Endothelial cell of umbilical vein (primary cell): ENCODE measurements at regions not wholly inside any gene's neighbourhood (a gene's known extent, or its start where the extent isn't known, plus 50 kb on each side); places are given as distances from the start of the nearest gene placed in this dataset.

ENCODE experiments used
- BruUV-seq: library from RNA; stranded (reverse); fragments of 400-500 nt; replicated peaks from 2 replicates; lab custom pipeline; 2021; lab: Mats Ljungman, UMichigan
- CTCF ChIA-PET: fragments of 300-600, 350-600 bp; sonication (Branson Sonifier 250); formaldehyde crosslinking; loops from one replicate; lab custom pipeline; 2021; ENCODE audit warnings: antibody characterized with exemption, inconsistent platforms; lab: Charles Lee
- POLR2A ChIA-PET: fragments of 300-600, 350-600 bp; sonication (Branson Sonifier 250); formaldehyde crosslinking; loops from one replicate; lab custom pipeline; 2021; ENCODE audit warnings: antibody characterized with exemption, inconsistent platforms; lab: Charles Lee
- DNase-seq: peaks from one replicate; pipeline ENCODE4 v3.0.0-alpha.2; 2011; ENCODE audit warnings: low read depth, low spot score
- FAIRE-seq: peaks from 2 replicates; lab custom pipeline; 2011; peaks lifted over from hg19 to GRCh38; lab: Jason Lieb, UNC
- H2AFZ ChIP-seq: 2 replicates; pipeline ENCODE4 v1.6.0; 2012; ENCODE audit warnings: low read depth, low read length, control low read depth, inconsistent platforms
- H3K27ac ChIP-seq: 2 replicates; pipeline ENCODE4 v1.5.1; 2011; ENCODE audit warnings: low read depth, mild to moderate bottlenecking, control low read depth, low read length, moderate library complexity; ENCODE audit not compliant: insufficient read depth
- H3K27me3 ChIP-seq, 2 experiments: 2 replicates each; pipeline versions ENCODE4 v1.6.0 to v1.6.1; 2011; ENCODE audit warnings: low read length in 2 of 2, mixed read lengths in 1 of 2; ENCODE audit not compliant: control insufficient read depth in 2 of 2, insufficient read depth in 2 of 2
- H3K36me3 ChIP-seq, 2 experiments: 2 replicates in 1 of 2; 3 replicates in 1 of 2; pipeline ENCODE4 v1.5.1; 2011; ENCODE audit warnings: low read length in 2 of 2, mild to moderate bottlenecking in 1 of 2, moderate library complexity in 1 of 2; ENCODE audit not compliant: control insufficient read depth in 2 of 2, insufficient read depth in 2 of 2; ENCODE audit errors: extremely low read depth in 1 of 2
- H3K4me1 ChIP-seq: 3 replicates; pipeline ENCODE4 v1.5.1; 2011; ENCODE audit warnings: mild to moderate bottlenecking, low read length; ENCODE audit not compliant: control insufficient read depth, insufficient read depth; ENCODE audit errors: extremely low read depth
- H3K4me2 ChIP-seq: 2 replicates; pipeline ENCODE4 v1.6.1; 2011; ENCODE audit warnings: low read length, control low read depth, mixed read lengths; ENCODE audit not compliant: insufficient read depth
- H3K4me3 ChIP-seq, 3 experiments: fragments of 200-600 bp in 1 of 3; sonication (generic), shearing (Covaris generic) in 1 of 3; replicated peaks in 1 of 3; 2 replicates each; pipeline ENCODE4 v1.5.1; 2011 to 2016; ENCODE audit warnings: control low read depth in 3 of 3, low read length in 3 of 3, mild to moderate bottlenecking in 2 of 3, inconsistent platforms in 1 of 3, low read depth in 1 of 3, moderate library complexity in 1 of 3; ENCODE audit not compliant: insufficient read depth in 1 of 3
- H3K79me2 ChIP-seq: 2 replicates; pipeline ENCODE4 v1.6.0; 2012; ENCODE audit warnings: low read length, inconsistent platforms; ENCODE audit not compliant: control insufficient read depth, insufficient read depth
- H3K9ac ChIP-seq: replicated peaks from 2 replicates; pipeline ENCODE3; 2011; ENCODE audit warnings: low read length, control low read depth; ENCODE audit not compliant: insufficient read depth; ENCODE audit errors: extremely low read depth
- H3K9me1 ChIP-seq: replicated peaks from 3 replicates; pipeline ENCODE4 v1.6.0; 2011; ENCODE audit warnings: mild to moderate bottlenecking, low read length; ENCODE audit not compliant: control insufficient read depth, insufficient read depth; ENCODE audit errors: extremely low read depth
- H3K9me3 ChIP-seq: replicated peaks from 2 replicates; pipeline ENCODE4 v1.5.1; 2012; ENCODE audit warnings: low read length, inconsistent platforms; ENCODE audit not compliant: control insufficient read depth, insufficient read depth
- H4K20me1 ChIP-seq: replicated peaks from 2 replicates; pipeline ENCODE3; 2011; ENCODE audit warnings: mild to moderate bottlenecking, low read length; ENCODE audit not compliant: control insufficient read depth, insufficient read depth; ENCODE audit errors: extremely low read depth
- EZH2 ChIP-seq: IDR thresholded peaks from 2 replicates; pipeline ENCODE4 v1.6.1; 2012; ENCODE audit warnings: borderline replicate concordance, low read depth, mild to moderate bottlenecking, moderate library complexity, low read length, inconsistent platforms; ENCODE audit not compliant: severe bottlenecking
- FOS ChIP-seq: IDR thresholded peaks from 2 replicates; pipeline ENCODE4 v1.6.1; 2011; ENCODE audit warnings: mild to moderate bottlenecking, low read length, moderate library complexity, borderline replicate concordance; ENCODE audit not compliant: insufficient read depth
- GATA2 ChIP-seq: IDR thresholded peaks from 2 replicates; pipeline ENCODE4 v1.7.0; 2011; ENCODE audit warnings: low read depth, mild to moderate bottlenecking, moderate library complexity, mixed read lengths, low read length; ENCODE audit not compliant: insufficient read length, insufficient read depth
- JUN ChIP-seq: IDR thresholded peaks from 2 replicates; pipeline ENCODE4 v1.6.1; 2011; ENCODE audit warnings: borderline replicate concordance, low read depth; ENCODE audit not compliant: insufficient read length, insufficient read depth
- MYC ChIP-seq: IDR thresholded peaks from one replicate; pipeline ENCODE4 v1.6.1; 2011; ENCODE audit warnings: mild to moderate bottlenecking, low read depth, low read length
- POLR2A ChIP-seq: IDR thresholded peaks from 2 replicates; pipeline ENCODE4 v1.6.1; 2012; ENCODE audit warnings: low read depth, mild to moderate bottlenecking, control low read depth, low read length
- POLR2AphosphoS5 ChIP-seq: IDR thresholded peaks from 2 replicates; pipeline ENCODE4 v1.6.1; 2012; ENCODE audit warnings: low read depth, mild to moderate bottlenecking, control low read depth, low read length, moderate library complexity; ENCODE audit not compliant: insufficient read depth
- dilution Hi-C: fragments of 300-500 bp; cut with MboI; formaldehyde crosslinking; loops from one replicate; pipeline ENCODE4 v1.15.0; 2019; ENCODE audit warnings: low sequenced_read_pairs; ENCODE audit not compliant: extremely low pct_ligation_motif_present
- intact Hi-C: fragments of 100-400 bp; cut with micrococcal nuclease; formaldehyde crosslinking; loops from one replicate; pipeline ENCODE4 v1.10.0; 2022
- TF ChIP-seq, protein P1 (sequence below): IDR thresholded peaks from 2 replicates; pipeline ENCODE4 v1.6.1; 2011; ENCODE audit not compliant: insufficient read depth, insufficient read length
- TF ChIP-seq, protein P2 (sequence below), 2 donors: IDR thresholded peaks; 1 replicate in 1 of 2; 2 replicates in 1 of 2; pipeline ENCODE4 v1.5.1; 2011; ENCODE audit warnings: low read length in 2 of 2, mild to moderate bottlenecking in 2 of 2, moderate library complexity in 2 of 2, control low read depth in 1 of 2, inconsistent platforms in 1 of 2, low read depth in 1 of 2; ENCODE audit not compliant: insufficient read depth in 1 of 2; ENCODE audit errors: extremely low read depth in 1 of 2

DNA sequence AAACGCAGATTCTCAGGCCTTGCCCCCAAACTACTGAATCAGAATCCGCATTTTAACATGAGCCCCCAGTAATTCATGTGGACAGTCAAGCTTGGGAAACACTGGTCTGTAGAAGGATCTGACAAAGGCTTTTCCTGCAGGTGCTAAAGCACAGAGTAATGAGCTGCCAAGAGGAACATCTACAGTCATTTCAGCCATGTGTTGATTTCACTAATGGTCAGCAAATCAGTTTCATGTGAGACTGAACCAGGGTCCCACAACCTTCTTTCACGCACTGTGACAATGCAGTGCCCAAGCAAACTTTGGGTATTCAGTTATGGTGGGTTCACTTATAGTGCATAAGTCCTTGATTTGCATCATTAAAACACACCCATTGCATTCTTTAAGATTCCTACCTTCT is 237.6 kb downstream of the TUSC7 start:
- H3K36me3 ChIP-seq, result no peaks in the 10 kb centered on the region
- intact Hi-C loops, result no loop called here
- no peak overlapping the region for H3K4me3 ChIP-seq
- H3K9me3 ChIP-seq, result no peaks in the 10 kb centered on the region
- peaks cover 0 to 3% of the 10 kb centered on the region in 2 experiments for H3K27me3 ChIP-seq
- no peak overlapping the region for H2AFZ ChIP-seq
- H3K4me2 ChIP-seq, result no peak overlapping the region
- BruUV-seq, result no TSS peak
- no peak for TF ChIP-seq GATA2
- no peak for TF ChIP-seq EZH2
- TF ChIP-seq MYC, result no peak
- TF ChIP-seq, protein P1, sequence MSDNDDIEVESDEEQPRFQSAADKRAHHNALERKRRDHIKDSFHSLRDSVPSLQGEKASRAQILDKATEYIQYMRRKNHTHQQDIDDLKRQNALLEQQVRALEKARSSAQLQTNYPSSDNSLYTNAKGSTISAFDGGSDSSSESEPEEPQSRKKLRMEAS, result no peak
- no peak for TF ChIP-seq POLR2A
- no peak for TF ChIP-seq FOS
- TF ChIP-seq JUN, result no peak
- FAIRE-seq (no peak), DNase-seq (no peak)
- dilution Hi-C loops, result no loop called here
- no peak overlapping the region for H3K9ac ChIP-seq
- H4K20me1 ChIP-seq, result no peaks in the 10 kb centered on the region
- no peaks in the 10 kb centered on the region for H3K9me1 ChIP-seq
- POLR2A ChIA-PET, result no interaction called here
- no peak overlapping the region for H3K27ac ChIP-seq
- CTCF ChIA-PET, result no interaction called here
- H3K79me2 ChIP-seq, result no peaks in the 10 kb centered on the region
- H3K4me1 ChIP-seq, result no peaks in the 10 kb centered on the region

DNA sequence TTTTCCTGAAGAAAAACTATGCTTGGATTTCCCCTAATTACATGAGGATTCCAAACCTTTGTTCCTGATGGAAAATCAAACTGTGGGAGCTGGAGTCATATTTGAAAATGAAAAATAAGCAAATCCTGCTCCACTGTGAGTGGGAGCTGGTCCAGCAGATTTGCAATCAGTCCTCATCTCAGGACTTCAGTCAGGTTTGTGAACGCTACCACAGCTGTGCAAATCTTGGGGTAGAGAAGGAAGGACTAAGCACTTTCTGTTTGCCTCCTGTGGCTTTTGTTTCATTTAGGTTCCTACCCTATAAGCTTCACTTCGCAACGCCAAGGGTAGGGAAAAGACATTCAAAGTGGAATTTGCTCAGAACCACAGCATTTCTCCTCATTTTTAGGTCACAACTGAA is 238.2 kb downstream of the TUSC7 start:
- FAIRE-seq (no peak), DNase-seq (no peak)
- Histone ChIP-seq H3K27me3 (peaks cover 0 to 1% of the 10 kb centered on the region in 2 experiments), H4K20me1 (no peaks in the 10 kb centered on the region), H3K9me3 (no peaks in the 10 kb centered on the region), H3K36me3 (no peaks in the 10 kb centered on the region), H3K27ac (no peak overlapping the region), H3K4me1 (no peaks in the 10 kb centered on the region), H3K9ac (no peak overlapping the region), H2AFZ (no peak overlapping the region), H3K4me3 (no peak overlapping the region), H3K4me2 (no peak overlapping the region), H3K79me2 (no peaks in the 10 kb centered on the region), H3K9me1 (no peaks in the 10 kb centered on the region)
- ChIA-PET POLR2A (no interaction called here), CTCF (no interaction called here)
- dilution Hi-C loops (no loop called here), intact Hi-C loops (no loop called here)
- TF ChIP-seq GATA2 (no peak), FOS (no peak), POLR2A (no peak), JUN (no peak), EZH2 (no peak), POLR2AphosphoS5 (no peak), MYC (no peak)
- TF ChIP-seq, protein P2, sequence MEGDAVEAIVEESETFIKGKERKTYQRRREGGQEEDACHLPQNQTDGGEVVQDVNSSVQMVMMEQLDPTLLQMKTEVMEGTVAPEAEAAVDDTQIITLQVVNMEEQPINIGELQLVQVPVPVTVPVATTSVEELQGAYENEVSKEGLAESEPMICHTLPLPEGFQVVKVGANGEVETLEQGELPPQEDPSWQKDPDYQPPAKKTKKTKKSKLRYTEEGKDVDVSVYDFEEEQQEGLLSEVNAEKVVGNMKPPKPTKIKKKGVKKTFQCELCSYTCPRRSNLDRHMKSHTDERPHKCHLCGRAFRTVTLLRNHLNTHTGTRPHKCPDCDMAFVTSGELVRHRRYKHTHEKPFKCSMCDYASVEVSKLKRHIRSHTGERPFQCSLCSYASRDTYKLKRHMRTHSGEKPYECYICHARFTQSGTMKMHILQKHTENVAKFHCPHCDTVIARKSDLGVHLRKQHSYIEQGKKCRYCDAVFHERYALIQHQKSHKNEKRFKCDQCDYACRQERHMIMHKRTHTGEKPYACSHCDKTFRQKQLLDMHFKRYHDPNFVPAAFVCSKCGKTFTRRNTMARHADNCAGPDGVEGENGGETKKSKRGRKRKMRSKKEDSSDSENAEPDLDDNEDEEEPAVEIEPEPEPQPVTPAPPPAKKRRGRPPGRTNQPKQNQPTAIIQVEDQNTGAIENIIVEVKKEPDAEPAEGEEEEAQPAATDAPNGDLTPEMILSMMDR (IDR thresholded peaks at IDR 0.05; ENCODE audit: extremely low read depth in 1 of 2, insufficient read depth in 1 of 2, low read depth in 1 of 2, low read length in 2 of 2), result no peak
- TF ChIP-seq, protein P1, result no peak
- no TSS peak for BruUV-seq
